ENCODE measurements at regions not wholly inside any gene's neighbourhood (a gene's known extent, or its start where the extent isn't known, plus 50 kb on each side); places are given as distances from the start of the nearest gene placed in this dataset.

DNA sequence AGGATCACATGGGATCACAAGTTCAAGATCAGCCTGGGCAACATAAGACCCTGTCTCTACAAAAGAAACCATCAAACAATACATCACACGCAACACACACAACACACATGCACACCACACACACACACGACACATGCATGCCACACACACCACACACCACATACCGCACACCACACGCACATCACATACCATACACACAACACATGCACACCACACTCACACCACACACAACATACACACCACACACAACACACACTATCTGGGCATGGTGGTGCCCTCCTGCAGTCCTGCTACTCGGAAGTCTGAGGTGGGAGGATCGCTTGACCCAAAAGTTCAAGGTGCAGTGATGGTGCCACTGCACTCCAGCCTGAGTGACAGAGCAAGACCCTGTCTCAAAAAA lies 198.3 kb downstream of the USP12 start:
- no peak for TF ChIP-seq POLR2A (IDR thresholded peaks at IDR 0.05; ENCODE audit: low read depth, low read length)
- no peak for TF ChIP-seq POLR2AphosphoS5 (IDR thresholded peaks at IDR 0.05; ENCODE audit: low read depth, low read length)
- no peak for TF ChIP-seq TAF1 (IDR thresholded peaks at IDR 0.05; ENCODE audit: borderline replicate concordance, low read depth, low read length)

Data from GM12892 (cell line).